Astrocyte (in vitro differentiated cells and primary cell): ENCODE measurements at regions not wholly inside any gene's neighbourhood (a gene's known extent, or its start where the extent isn't known, plus 50 kb on each side); places are given as distances from the start of the nearest gene placed in this dataset.

Experiments
- EZH2 ChIP-seq: IDR thresholded peaks from 2 replicates; pipeline ENCODE4 v1.6.1; 2012; ENCODE audit warnings: mild to moderate bottlenecking, low read length, inconsistent platforms; ENCODE audit not compliant: insufficient read depth
- TF ChIP-seq, protein P1 (sequence below): IDR thresholded peaks from 2 replicates; pipeline ENCODE4 v1.5.1; 2011; ENCODE audit warnings: low read depth, mild to moderate bottlenecking, inconsistent platforms, low read length, moderate library complexity; ENCODE audit not compliant: insufficient read depth

DNA sequence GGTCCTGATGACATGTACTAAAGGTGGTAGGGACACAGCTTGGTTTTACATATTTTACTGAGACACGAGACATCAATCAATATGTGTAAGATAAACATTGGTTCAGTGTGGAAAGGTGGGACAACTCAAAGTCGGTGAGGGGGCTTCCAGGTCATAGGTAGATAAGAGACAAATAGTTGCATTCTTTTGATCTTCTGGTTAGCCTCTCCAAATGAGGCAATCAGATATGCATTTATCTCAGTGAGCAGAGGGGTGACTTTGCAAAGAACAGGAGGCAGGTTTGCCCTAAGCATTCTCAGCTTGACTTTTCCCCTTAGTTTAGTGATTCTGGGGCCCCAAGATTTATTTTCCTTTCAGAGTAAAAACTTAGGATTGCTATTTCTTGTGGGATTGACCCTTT is 706.9 kb downstream of the GLUD2 start:
- TF ChIP-seq, protein P1, sequence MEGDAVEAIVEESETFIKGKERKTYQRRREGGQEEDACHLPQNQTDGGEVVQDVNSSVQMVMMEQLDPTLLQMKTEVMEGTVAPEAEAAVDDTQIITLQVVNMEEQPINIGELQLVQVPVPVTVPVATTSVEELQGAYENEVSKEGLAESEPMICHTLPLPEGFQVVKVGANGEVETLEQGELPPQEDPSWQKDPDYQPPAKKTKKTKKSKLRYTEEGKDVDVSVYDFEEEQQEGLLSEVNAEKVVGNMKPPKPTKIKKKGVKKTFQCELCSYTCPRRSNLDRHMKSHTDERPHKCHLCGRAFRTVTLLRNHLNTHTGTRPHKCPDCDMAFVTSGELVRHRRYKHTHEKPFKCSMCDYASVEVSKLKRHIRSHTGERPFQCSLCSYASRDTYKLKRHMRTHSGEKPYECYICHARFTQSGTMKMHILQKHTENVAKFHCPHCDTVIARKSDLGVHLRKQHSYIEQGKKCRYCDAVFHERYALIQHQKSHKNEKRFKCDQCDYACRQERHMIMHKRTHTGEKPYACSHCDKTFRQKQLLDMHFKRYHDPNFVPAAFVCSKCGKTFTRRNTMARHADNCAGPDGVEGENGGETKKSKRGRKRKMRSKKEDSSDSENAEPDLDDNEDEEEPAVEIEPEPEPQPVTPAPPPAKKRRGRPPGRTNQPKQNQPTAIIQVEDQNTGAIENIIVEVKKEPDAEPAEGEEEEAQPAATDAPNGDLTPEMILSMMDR = no peak
- TF ChIP-seq EZH2 = no peak
